K562 (cell line): ENCODE measurements at regions not wholly inside any gene's neighbourhood (a gene's known extent, or its start where the extent isn't known, plus 50 kb on each side); places are given as distances from the start of the nearest gene placed in this dataset.

Source experiments
- BRCA1 ChIP-seq, 2 experiments: fragments of 450-650 bp in 1 of 2; sonication (generic) in 1 of 2; formaldehyde crosslinking in 1 of 2; IDR thresholded peaks; 2 replicates each; pipeline versions ENCODE4 v1.5.0 to v1.6.1; 2017 to 2020; ENCODE audit warnings: mild to moderate bottlenecking in 1 of 2, missing genetic modification reagents in 1 of 2
- DPF2 ChIP-seq: fragments of 450-650 bp; IDR thresholded peaks from 2 replicates; pipeline ENCODE4 v1.6.1; 2016
- ESRRA ChIP-seq: fragments of 450-650 bp; IDR thresholded peaks from 2 replicates; pipeline ENCODE4 v1.6.1; 2014; ENCODE audit warnings: low read depth, mild to moderate bottlenecking, moderate library complexity, borderline replicate concordance
- GABPA ChIP-seq: fragments of 200-800 bp; sonication (Bioruptor generic); conservative IDR thresholded peaks from 2 replicates; pipeline ENCODE4 v1.6.1; 2016; ENCODE audit warnings: low read depth, missing genetic modification characterization, missing compliant biosample characterization
- HCFC1 ChIP-seq: IDR thresholded peaks from 2 replicates; pipeline ENCODE4 v1.6.1; 2012; ENCODE audit warnings: low read depth, low read length, improper control_type of control experiment
- NFIC ChIP-seq: fragments of 450-650 bp; IDR thresholded peaks from 2 replicates; pipeline ENCODE4 v1.6.1; 2017; ENCODE audit warnings: mild to moderate bottlenecking, inconsistent platforms
- ZC3H4 ChIP-seq: sonication (generic); formaldehyde crosslinking; IDR thresholded peaks from 2 replicates; pipeline ENCODE4 v1.9.0; 2021; ENCODE audit warnings: missing genetic modification reagents, borderline replicate concordance
- TF ChIP-seq, protein P1 (sequence below), 2 experiments: fragments of 450-650 bp; formaldehyde crosslinking in 1 of 2; IDR thresholded peaks; 2 replicates each; pipeline versions ENCODE4 v1.4.0 to v1.6.1; 2014 to 2020; ENCODE audit warnings: mild to moderate bottlenecking in 2 of 2, borderline replicate concordance in 1 of 2, low read depth in 1 of 2
- TF ChIP-seq, protein P2 (sequence below), 3 experiments: IDR thresholded peaks in 2 of 3; conservative IDR thresholded peaks in 1 of 3; 2 replicates each; pipeline ENCODE4 v1.5.1; 2011 to 2012; ENCODE audit warnings: low read length in 3 of 3, mild to moderate bottlenecking in 3 of 3, control low read depth in 2 of 3, improper control_type of control experiment in 1 of 3, inconsistent platforms in 1 of 3, low read depth in 1 of 3, mixed read lengths in 1 of 3, moderate library complexity in 1 of 3; ENCODE audit not compliant: insufficient read depth in 2 of 3
- TF ChIP-seq, protein P3 (sequence below): sonication (generic); formaldehyde crosslinking; IDR thresholded peaks from 2 replicates; pipeline ENCODE4 v1.9.0; 2022; ENCODE audit warnings: mild to moderate bottlenecking, missing genetic modification reagents
- TF ChIP-seq, protein P4 (sequence below): fragments of 250-450 bp; sonication (Bioruptor Pico); IDR thresholded peaks from 2 replicates; pipeline ENCODE4 v1.8.0; 2022; ENCODE audit warnings: moderate library complexity, mild to moderate bottlenecking, inconsistent platforms

DNA sequence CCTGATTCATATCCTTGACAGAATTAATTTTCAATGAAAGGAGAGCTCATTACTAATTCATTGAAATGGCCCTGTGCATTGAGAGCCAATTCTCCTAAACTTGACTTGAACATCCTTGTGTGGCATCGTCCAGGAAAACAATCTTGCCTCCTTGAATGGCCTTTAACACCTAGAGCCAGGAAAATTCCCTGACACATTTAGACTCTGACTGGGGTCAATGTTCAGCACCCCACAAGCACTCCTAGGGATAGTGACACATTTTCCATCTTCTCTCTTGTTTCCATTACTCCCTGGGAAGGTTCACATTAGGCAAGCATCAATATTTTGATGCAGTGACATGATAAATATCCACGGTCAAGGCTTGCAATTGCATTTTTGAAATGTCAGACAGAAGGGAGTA is 218.9 kb downstream of the LACC1 start:
- no peak for TF ChIP-seq BRCA1 (IDR thresholded peaks at IDR 0.05)
- no peak for TF ChIP-seq BRCA1 (CRISPR knock-in tag; IDR thresholded peaks at IDR 0.05)
- TF ChIP-seq NFIC, result no peak
- TF ChIP-seq, protein P1, sequence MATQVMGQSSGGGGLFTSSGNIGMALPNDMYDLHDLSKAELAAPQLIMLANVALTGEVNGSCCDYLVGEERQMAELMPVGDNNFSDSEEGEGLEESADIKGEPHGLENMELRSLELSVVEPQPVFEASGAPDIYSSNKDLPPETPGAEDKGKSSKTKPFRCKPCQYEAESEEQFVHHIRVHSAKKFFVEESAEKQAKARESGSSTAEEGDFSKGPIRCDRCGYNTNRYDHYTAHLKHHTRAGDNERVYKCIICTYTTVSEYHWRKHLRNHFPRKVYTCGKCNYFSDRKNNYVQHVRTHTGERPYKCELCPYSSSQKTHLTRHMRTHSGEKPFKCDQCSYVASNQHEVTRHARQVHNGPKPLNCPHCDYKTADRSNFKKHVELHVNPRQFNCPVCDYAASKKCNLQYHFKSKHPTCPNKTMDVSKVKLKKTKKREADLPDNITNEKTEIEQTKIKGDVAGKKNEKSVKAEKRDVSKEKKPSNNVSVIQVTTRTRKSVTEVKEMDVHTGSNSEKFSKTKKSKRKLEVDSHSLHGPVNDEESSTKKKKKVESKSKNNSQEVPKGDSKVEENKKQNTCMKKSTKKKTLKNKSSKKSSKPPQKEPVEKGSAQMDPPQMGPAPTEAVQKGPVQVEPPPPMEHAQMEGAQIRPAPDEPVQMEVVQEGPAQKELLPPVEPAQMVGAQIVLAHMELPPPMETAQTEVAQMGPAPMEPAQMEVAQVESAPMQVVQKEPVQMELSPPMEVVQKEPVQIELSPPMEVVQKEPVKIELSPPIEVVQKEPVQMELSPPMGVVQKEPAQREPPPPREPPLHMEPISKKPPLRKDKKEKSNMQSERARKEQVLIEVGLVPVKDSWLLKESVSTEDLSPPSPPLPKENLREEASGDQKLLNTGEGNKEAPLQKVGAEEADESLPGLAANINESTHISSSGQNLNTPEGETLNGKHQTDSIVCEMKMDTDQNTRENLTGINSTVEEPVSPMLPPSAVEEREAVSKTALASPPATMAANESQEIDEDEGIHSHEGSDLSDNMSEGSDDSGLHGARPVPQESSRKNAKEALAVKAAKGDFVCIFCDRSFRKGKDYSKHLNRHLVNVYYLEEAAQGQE (IDR thresholded peaks at IDR 0.05; ENCODE audit: borderline replicate concordance), result no peak
- TF ChIP-seq, protein P1 (CRISPR knock-in tag; IDR thresholded peaks at IDR 0.05; ENCODE audit: low read depth), result no peak
- TF ChIP-seq, protein P2, sequence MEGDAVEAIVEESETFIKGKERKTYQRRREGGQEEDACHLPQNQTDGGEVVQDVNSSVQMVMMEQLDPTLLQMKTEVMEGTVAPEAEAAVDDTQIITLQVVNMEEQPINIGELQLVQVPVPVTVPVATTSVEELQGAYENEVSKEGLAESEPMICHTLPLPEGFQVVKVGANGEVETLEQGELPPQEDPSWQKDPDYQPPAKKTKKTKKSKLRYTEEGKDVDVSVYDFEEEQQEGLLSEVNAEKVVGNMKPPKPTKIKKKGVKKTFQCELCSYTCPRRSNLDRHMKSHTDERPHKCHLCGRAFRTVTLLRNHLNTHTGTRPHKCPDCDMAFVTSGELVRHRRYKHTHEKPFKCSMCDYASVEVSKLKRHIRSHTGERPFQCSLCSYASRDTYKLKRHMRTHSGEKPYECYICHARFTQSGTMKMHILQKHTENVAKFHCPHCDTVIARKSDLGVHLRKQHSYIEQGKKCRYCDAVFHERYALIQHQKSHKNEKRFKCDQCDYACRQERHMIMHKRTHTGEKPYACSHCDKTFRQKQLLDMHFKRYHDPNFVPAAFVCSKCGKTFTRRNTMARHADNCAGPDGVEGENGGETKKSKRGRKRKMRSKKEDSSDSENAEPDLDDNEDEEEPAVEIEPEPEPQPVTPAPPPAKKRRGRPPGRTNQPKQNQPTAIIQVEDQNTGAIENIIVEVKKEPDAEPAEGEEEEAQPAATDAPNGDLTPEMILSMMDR (IDR thresholded peaks at IDR 0.05 in 2 of 3, conservative IDR thresholded peaks at IDR 0.05 in 1 of 3; ENCODE audit: insufficient read depth in 2 of 3, low read depth in 1 of 3, low read length in 3 of 3), result no peak
- TF ChIP-seq ESRRA, result no peak
- TF ChIP-seq DPF2, result no peak
- no peak for TF ChIP-seq HCFC1
- no peak for TF ChIP-seq GABPA (tag)
- TF ChIP-seq, protein P3, sequence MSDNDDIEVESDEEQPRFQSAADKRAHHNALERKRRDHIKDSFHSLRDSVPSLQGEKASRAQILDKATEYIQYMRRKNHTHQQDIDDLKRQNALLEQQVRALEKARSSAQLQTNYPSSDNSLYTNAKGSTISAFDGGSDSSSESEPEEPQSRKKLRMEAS, result no peak
- TF ChIP-seq, protein P4, sequence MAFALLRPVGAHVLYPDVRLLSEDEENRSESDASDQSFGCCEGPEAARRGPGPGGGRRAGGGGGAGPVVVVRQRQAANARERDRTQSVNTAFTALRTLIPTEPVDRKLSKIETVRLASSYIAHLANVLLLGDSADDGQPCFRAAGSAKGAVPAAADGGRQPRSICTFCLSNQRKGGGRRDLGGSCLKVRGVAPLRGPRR (CRISPR knock-in tag), result no peak
- no peak for TF ChIP-seq ZC3H4 (CRISPR knock-in tag)
